ENCODE measurements at regions not wholly inside any gene's neighbourhood (a gene's known extent, or its start where the extent isn't known, plus 50 kb on each side); places are given as distances from the start of the nearest gene placed in this dataset.

DNA sequence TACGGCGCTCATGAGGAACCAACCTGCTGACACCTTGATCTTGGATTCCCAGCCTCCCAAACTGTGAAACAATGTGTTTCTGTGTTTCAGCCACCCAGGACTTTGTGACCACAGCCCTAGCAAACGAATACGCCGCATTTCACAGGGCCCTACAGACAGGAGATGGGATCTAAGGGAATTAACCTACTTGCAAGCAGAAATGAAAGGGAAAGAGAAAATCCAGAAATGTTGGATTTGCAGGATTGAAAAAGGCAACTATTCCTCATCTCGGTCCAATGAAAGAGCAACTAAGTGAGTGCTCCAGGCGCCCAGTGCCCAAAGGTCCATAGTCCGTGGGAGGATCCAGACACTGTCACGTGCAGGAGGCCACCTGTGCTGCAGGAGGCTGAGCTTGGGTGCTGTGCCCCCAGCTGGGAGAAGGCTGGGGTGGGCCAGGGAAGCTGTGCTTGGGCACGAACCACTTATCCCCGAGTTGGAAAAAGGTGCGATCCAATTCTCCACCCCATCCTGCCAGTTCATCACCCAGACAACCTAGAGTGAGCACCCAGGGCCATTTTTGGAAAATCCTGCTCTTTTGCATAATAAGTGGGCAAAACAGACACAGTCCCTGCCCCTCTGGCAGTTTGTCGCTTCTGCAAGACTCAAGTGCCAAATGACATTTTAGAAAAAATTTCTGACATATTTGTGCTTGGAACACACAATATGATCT lies 177.9 kb downstream of the C9orf50 start:
- Histone ChIP-seq H3K9me3 (no peaks in the 10 kb centered on the region), H3K27ac (peak overlapping the region in 1 of 2 donors; percentile 54), H3K27me3 (no peaks in the 10 kb centered on the region), H3K4me3 (no peak overlapping the region), H3K36me3 (no peaks in the 10 kb centered on the region), H3K4me1 (peaks cover 0 to 22% (median 16%) of the 10 kb centered on the region in 4 donors)
- TF ChIP-seq, protein P1, sequence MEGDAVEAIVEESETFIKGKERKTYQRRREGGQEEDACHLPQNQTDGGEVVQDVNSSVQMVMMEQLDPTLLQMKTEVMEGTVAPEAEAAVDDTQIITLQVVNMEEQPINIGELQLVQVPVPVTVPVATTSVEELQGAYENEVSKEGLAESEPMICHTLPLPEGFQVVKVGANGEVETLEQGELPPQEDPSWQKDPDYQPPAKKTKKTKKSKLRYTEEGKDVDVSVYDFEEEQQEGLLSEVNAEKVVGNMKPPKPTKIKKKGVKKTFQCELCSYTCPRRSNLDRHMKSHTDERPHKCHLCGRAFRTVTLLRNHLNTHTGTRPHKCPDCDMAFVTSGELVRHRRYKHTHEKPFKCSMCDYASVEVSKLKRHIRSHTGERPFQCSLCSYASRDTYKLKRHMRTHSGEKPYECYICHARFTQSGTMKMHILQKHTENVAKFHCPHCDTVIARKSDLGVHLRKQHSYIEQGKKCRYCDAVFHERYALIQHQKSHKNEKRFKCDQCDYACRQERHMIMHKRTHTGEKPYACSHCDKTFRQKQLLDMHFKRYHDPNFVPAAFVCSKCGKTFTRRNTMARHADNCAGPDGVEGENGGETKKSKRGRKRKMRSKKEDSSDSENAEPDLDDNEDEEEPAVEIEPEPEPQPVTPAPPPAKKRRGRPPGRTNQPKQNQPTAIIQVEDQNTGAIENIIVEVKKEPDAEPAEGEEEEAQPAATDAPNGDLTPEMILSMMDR (IDR thresholded peaks at IDR 0.05), result no peak
- no peak for DNase-seq
- intact Hi-C loops (cut with DNase I; ENCODE audit: low total_unique reads), result no loop called here

DNA sequence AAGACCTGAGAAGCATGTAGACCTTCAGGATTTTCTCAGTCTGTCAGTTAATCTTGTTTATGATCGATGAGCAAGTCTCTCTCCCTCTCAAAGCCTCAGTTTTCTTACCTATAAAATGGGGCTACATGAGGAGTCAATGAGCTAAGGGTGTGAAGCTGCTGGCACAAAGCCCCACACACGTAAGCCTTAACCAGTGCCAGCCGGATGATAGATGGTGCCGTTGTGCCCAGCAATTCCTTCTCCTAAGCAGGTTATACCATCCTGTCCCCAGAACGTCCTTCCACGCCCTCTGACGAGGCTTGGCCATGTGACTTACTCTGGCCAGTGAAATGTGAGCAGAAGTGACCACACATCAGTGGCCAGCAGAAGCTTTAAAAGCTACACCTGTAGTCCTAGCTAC lies 179.0 kb downstream of the C9orf50 start:
- no peaks in the 10 kb centered on the region for H3K9me3 ChIP-seq
- H3K4me1 ChIP-seq, result peaks cover 0 to 30% (median 25%) of the 10 kb centered on the region in 4 donors
- TF ChIP-seq, protein P1 (IDR thresholded peaks at IDR 0.05), result no peak
- no peaks in the 10 kb centered on the region for H3K27me3 ChIP-seq
- intact Hi-C loops (cut with DNase I; ENCODE audit: low total_unique reads), result no loop called here
- no peak overlapping the region for H3K27ac ChIP-seq
- no peak for DNase-seq
- H3K36me3 ChIP-seq, result no peaks in the 10 kb centered on the region
- H3K4me3 ChIP-seq, result no peak overlapping the region

DNA sequence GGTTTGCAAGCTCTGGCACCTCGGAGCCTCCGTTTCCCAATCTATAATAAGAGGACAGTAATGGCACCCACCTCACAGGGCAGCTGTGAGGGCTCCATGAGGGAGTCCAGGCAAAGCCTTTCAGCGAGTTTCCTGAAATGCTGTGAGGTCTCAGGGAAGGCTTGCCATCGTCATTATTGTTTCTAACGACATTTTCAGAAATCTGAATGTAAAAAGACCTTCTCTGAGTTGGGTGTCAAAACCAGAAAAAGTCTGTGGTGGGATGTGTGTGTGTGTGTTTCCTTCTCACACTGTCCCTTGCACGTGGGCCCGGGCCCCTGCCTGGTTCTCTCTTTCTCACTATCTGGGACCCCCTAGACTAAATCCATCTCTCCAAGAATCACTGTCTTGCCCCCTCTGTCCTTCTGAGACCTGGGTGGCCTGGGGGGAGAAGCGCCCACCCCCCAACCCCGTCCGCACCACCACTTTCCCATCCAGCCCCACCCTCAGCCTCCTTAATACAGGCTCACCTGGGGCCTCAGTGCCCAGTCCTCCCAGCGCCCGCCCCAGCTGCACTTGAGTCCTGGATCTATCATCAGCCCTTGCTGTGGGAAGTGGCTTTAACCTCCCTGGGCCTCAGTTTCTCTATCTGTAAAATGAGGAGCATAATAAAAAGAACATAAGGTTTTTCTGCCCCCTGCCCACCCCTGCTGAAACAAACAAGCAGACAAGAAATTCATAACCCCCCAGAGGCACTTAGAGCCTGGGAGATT lies 180.3 kb downstream of the C9orf50 start:
- DNase-seq, result no peak
- Histone ChIP-seq H3K27me3 (no peaks in the 10 kb centered on the region), H3K4me1 (peaks cover 0 to 36% (median 28%) of the 10 kb centered on the region in 4 donors), H3K27ac (no peak overlapping the region), H3K9me3 (no peaks in the 10 kb centered on the region), H3K4me3 (no peak overlapping the region), H3K36me3 (no peaks in the 10 kb centered on the region)
- TF ChIP-seq, protein P1 (IDR thresholded peaks at IDR 0.05), result no peak
- intact Hi-C loops (cut with DNase I; ENCODE audit: low total_unique reads), result no loop called here

DNA sequence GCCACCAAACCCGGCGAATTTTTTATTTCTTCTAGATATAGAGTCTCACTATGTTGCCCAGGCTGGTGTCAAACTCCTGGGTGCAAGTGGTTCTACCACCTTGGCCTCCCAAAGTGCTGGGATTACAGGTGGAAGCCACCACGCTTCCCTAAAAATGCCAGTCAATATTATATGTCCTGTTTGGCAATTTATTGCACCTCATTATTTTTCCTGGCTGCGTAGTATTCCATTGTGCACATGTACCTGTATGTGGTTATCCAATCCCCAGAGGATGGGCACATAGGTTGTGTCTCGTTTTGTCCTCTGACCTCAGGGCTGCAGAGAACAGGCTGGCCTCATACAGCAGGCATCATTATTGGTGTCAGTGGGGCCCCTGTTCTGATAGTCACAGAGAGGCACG lies 181.7 kb downstream of the C9orf50 start:
- no peaks in the 10 kb centered on the region for H3K36me3 ChIP-seq
- no peak for DNase-seq
- H3K9me3 ChIP-seq, result no peaks in the 10 kb centered on the region
- TF ChIP-seq, protein P1 (IDR thresholded peaks at IDR 0.05), result no peak
- peaks cover 0 to 36% (median 28%) of the 10 kb centered on the region in 4 donors for H3K4me1 ChIP-seq
- intact Hi-C loops (cut with DNase I; ENCODE audit: low total_unique reads), result no loop called here
- no peak overlapping the region for H3K4me3 ChIP-seq
- no peaks in the 10 kb centered on the region for H3K27me3 ChIP-seq
- no peak overlapping the region for H3K27ac ChIP-seq

DNA sequence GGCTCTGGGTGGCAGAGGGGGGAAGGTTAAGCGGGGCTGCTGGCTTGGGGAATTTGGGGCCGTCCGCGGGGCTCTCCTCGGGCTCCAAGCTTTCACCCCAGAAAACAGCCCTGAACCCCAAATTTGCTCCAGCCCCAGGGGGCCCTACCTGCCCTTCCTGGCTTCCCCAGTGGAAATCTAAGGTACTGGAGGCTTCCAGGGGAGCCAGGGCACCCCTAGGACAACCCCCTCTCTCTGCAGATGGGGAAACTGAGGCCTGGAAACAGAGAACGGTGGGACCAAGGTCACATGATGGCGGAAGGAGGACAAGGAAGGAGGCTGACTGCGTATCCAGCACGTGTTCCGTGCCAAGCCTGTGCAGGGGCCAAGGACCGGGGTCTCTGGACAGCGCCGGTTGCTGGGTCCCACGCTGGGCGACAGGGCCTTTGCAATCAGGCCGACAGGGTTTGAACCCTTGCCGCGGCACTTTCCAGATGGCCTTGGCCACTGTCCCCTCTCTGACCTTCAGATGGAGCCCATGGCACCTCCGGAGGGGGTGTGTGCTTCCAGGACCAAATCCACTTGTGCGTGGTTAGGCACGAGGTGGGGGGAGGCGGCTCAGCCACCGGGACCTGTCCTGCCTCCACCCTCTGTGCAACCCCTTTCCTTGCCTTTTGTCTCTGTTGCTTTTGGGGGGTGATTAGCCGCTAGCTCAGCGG lies 183.1 kb downstream of the C9orf50 start:
- intact Hi-C loops (cut with DNase I; ENCODE audit: low total_unique reads), result no loop called here
- H3K4me3 ChIP-seq, result peak overlapping the region; percentile 58 to 65

More for the DNA sequence above, 183.1 kb downstream of the C9orf50 start:
- H3K9me3 ChIP-seq, result no peaks in the 10 kb centered on the region
- TF ChIP-seq, protein P1 (IDR thresholded peaks at IDR 0.05), result no peak
- DNase-seq, result peak in 1 of 2 donors; percentile 77
- H3K36me3 ChIP-seq, result no peaks in the 10 kb centered on the region
- no peaks in the 10 kb centered on the region for H3K27me3 ChIP-seq
- peaks cover 0 to 28% (median 19%) of the 10 kb centered on the region in 4 donors for H3K4me1 ChIP-seq
- peak overlapping the region; percentile 81 to 85 for H3K27ac ChIP-seq

Measured in tibial artery (tissue), 4 donors.